GM19467 (cell line): ENCODE measurements at regions not wholly inside any gene's neighbourhood (a gene's known extent, or its start where the extent isn't known, plus 50 kb on each side); places are given as distances from the start of the nearest gene placed in this dataset.

Source experiments
- ATAC-seq: cut with Tn5 transposase; IDR thresholded peaks from one replicate; pipeline ENCODE4 v1.9.1; 2021; ENCODE audit warnings: mild to moderate bottlenecking, moderate library complexity; ENCODE audit not compliant: unreplicated experiment

GRCh38 chr2:6443061-6443823, 422.5 kb downstream of the CMPK2 start:
- no peak for ATAC-seq

DNA sequence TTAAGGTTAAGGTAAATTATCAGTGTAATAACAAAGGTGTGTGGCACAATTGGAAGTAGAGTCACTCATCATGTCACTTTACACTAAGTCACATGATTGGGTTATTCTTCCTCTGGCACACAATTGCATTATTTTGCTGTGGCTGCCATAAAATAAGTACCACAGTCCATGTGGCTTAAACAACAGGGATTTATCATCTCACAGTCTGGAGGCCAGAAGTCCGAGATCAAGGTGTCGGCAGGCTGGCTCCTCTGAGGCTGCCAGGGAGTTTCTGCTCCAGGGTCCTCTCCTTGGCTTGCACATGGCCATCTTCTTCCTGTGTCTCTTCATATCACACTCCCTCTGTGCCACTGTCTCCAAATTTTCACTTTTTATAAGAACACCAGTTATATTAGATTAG, 421.2 kb downstream of the CMPK2 start:
- ATAC-seq = no peak

DNA sequence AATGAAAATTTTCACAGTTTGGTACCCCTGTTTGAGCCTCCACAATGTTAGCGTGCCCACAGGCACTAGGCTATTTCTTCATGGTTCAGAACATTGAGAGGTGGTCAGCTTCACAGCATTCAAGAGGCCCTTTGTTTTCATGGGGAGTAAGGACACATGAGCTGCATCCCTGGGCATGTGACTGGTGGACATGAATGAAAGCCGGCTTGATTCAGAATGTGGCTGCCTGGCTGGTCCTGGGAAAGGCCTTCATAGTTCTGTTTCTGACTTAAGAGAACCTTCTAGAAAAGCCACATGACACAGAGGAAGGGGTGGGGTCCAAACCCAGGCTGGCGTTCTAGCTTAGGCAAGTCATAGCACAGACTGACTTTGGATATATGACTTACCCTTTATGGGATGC, 420.6 kb downstream of the CMPK2 start:
- ATAC-seq = no peak

- no peak for ATAC-seq
These were observed 418.6 kb downstream of the CMPK2 start for GRCh38 chr2:6446938-6447608.

- ATAC-seq = no peak
These were observed 416.8 kb downstream of the CMPK2 start for GRCh38 chr2:6448893-6449292.

DNA sequence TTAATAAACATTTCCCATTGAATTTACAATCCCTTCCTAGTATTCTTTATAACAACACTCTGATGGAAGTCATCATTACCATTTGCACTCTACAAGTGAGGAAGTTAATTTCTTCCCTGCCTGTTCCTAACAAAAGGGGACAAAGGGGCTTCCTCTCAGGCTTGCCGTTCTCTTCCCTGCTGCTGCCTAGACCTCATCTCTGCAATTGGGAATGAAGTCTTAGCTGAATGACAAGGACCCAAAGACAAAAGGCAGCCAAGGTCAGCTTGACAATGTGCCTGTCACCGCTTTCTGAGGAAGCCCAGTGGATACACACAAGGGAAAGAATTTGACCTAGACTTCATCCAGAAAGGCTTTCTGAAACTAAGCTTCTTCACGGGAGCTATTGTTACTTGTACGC, 416.4 kb downstream of the CMPK2 start:
- no peak for ATAC-seq

DNA sequence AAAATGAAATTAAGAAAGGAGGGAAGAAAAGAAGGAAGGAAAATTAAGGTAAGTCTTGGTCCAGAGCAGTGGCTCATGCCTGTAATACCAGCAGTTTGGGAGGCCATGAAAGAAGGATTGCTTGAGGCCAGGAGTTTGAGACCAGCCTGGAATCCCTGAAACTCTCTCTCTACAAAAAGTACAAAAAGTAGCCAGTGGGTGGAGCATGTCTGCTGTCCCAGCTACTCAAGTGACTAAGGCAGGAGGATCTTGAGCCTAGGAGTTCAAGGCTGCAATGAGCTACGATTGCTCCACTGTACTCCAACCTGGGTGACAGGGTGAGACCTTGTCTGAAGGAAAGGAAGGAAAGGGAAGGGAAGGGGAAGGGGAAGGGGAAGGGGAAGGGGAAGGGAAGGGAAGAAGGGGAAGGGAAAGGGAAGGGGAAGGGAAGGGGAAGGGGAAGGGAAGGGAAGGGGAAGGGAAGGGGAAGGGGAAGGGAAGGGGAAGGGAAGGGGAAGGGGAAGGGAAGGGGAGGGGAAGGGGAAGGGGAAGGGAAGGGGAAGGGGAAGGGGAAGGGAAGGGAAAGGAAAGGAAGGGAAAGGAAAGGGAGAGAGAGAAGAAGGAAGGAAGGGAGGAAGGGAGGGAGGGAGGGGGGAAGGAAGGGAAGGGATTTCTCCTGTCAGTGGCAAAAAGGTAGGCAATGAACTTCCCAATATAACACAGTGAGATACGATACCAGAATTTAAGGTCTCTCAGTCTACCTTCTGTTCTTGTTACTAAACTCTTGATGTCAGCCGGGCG, 412.8 kb downstream of the CMPK2 start:
- ATAC-seq = no peak

DNA sequence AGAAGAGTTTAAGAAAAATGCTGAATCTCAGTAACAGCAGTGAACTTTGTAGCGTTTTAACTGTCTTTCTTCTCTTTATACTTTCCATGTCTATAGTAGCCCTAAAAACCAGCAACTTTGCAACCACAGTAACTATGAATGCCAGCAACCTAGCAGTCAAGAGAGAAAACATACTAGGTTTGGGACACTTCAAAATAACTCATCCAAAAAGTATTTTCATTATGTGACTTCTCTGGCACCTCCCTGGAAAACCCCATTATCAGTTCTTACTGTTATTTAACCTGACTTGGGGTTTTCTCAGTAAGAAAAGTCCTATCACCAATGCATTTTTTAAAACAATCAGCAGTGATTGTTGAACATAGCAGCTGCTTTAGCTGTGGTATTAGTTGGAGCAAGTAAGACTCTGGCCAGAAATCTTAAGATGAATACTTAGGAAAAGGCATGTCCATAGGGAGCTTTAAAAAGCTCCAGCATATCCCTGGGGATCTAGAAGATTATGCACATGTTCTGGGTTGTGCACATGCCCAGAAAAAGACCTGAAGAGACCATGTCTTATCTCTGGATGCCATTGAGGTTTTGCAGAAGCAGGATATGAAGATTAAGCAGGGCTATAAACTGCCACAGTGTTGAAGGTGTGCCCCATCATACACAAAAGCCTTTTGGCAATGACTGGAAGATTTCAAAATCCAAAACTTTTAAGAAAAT, 411.3 kb downstream of the CMPK2 start:
- ATAC-seq = no peak

DNA sequence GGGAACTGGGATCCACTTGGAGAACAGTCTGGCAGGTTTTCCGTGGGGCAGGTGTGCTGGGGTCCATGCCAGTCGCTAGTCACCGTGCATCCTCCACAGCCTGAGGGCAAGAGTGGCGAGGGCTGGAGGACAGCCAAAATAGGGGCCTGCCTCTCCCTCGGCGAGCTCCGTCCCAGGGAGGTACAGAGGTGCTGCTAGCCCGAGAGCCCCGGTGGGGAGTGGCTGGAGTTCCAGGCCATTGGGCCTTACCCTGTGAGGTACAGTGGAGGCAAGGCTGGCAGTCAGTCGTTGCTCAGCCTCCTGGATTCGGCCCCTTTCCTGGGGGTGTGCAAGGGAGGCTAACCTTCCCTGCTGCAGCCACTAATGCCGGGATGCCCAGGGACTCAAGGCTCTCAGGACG, 406.6 kb downstream of the CMPK2 start:
- no peak for ATAC-seq

- no peak for ATAC-seq
These were observed 395.2 kb downstream of the CMPK2 start for GRCh38 chr2:6470518-6470917.

GRCh38 chr2:6471419-6471818, 394.3 kb downstream of the CMPK2 start:
- no peak for ATAC-seq

- ATAC-seq = no peak
These were observed 391.3 kb downstream of the CMPK2 start for GRCh38 chr2:6474161-6475140.

DNA sequence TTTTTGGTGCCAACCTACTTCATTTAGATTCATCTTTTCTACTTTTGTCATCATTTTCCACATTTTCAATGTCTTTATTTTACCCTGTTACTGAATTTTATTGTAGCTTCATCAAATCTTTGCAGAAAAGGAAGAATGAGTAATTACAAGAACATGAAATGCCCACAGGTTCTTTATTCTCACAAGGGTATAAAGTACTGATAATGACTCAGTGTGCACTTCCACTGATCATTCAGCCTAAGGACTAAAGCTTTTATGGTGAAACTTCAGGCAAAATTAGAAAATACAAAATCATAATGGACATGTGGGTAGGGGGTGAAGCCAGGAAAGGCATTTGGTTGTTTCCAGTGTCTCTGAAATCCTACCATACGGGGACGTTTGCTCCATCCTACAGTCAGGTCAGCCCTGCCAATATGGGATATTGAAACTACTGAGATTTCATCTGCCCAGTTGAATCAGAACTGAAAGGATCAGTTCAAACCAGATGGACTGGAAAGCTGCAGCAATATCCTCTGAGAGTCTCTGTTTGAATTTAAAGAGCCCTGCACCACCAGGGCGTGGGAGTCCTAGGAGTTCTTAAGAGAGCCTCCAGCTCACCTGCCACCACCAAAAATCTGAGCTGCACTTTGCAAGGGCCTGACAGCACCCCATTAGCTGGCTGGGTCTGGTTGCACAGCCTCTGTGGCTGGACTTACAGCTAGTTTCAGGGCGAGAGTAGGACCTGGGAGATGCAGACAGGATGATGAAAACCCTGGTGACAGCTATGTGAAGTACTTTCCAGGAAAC, 390.4 kb downstream of the CMPK2 start:
- ATAC-seq = no peak

- ATAC-seq = no peak
These were observed 385.2 kb downstream of the CMPK2 start for GRCh38 chr2:6480514-6480913.

GRCh38 chr2:6482256-6482655, 383.5 kb downstream of the CMPK2 start:
- no peak for ATAC-seq

GRCh38 chr2:6487765-6488164, 377.9 kb downstream of the CMPK2 start:
- ATAC-seq = no peak

DNA sequence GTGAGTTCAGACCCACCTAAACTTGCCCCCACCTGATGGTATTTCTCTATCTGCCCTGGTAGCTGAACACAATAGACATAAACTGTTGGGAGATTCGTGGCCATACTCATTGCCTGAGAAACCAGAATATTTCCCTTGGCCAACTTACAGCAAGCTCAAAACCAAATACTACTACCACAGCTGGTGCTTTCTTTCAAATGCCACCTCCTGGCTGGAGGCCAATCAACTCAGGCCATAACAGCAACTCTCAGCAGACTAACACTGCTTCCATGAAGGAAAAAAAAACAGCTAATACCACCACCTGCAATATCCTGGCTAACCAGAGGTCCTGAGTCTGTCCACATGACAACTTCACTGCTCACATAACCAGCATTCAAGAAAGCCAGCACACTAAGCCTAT, 373.1 kb downstream of the CMPK2 start:
- no peak for ATAC-seq

- ATAC-seq = no peak
These were observed 372.4 kb downstream of the CMPK2 start for GRCh38 chr2:6493266-6493665.

DNA sequence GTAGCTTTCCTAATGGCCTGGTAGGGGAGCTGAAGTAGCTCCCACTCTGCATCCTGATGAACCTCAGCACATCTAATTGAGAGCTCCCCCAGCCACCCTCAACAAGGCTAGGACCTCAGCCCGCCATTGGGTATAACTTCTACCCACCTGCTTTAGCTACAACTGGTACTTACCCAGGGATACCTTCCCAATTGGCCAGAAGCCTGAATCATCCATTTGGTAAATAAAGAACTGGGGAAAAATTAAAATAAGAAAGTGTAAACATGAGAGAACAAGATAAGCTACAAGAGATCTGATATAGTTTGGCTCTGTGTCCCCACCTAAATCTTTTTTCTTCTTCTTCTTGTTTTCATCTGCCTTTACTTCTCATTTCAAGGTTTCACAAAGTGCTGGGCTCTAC, 372.0 kb downstream of the CMPK2 start:
- no peak for ATAC-seq
